B cell (primary cell): ENCODE measurements at regions not wholly inside any gene's neighbourhood (a gene's known extent, or its start where the extent isn't known, plus 50 kb on each side); places are given as distances from the start of the nearest gene placed in this dataset.

Experiments used
- ATAC-seq: fragments of 200-7000 bp; cut with Tn5 transposase; one replicate; pipeline ENCODE4 v1.10.0; 2021; ENCODE audit warnings: low read depth, mild to moderate bottlenecking, moderate number of reproducible peaks, moderate library complexity
- CTCF ChIA-PET: fragments of 350-600 bp; sonication (Branson Sonifier 250); formaldehyde crosslinking; loops from one replicate; lab custom pipeline; 2021; ENCODE audit warnings: antibody characterized with exemption, inconsistent platforms; lab: Charles Lee
- POLR2A ChIA-PET: fragments of 350-600 bp; sonication (Branson Sonifier 250); formaldehyde crosslinking; loops from one replicate; lab custom pipeline; 2021; ENCODE audit warnings: antibody characterized with exemption; lab: Charles Lee
- DNase-seq: peaks from one replicate; pipeline ENCODE4 v3.0.0; 2013
- H2AFZ ChIP-seq: 2 replicates; pipeline ENCODE4 v1.6.1; 2012; ENCODE audit warnings: mild to moderate bottlenecking, low read depth, low read length; ENCODE audit not compliant: insufficient read depth, poor library complexity, severe bottlenecking
- H3K27ac ChIP-seq, 2 donors: 1 replicate in 1 of 2; 2 replicates in 1 of 2; pipeline ENCODE4 v1.5.1; 2012 to 2013; ENCODE audit warnings: low read length in 2 of 2, mild to moderate bottlenecking in 2 of 2, moderate library complexity in 1 of 2
- H3K27me3 ChIP-seq, 4 experiments: fragments of 200-600 bp in 1 of 4; sonication (generic) in 1 of 4; replicated peaks in 1 of 4; 1 replicate in 2 of 4; 2 replicates in 2 of 4; pipeline versions ENCODE4 v1.6.1 to v1.7.0; 2013 to 2016; ENCODE audit warnings: low read length in 3 of 4, mild to moderate bottlenecking in 2 of 4, mixed read lengths in 1 of 4, moderate library complexity in 1 of 4; ENCODE audit not compliant: insufficient read depth in 4 of 4, control insufficient read depth in 3 of 4; ENCODE audit errors: control extremely low read depth in 1 of 4
- H3K36me3 ChIP-seq, 2 experiments: replicated peaks in 1 of 2; 1 replicate in 1 of 2; 2 replicates in 1 of 2; pipeline versions ENCODE4 v1.6.1 to v1.7.1; 2013; ENCODE audit warnings: low read length in 1 of 2; ENCODE audit not compliant: insufficient read depth in 2 of 2, control insufficient read depth in 1 of 2; ENCODE audit errors: control extremely low read depth in 1 of 2, extremely low read depth in 1 of 2
- H3K4me1 ChIP-seq, 2 donors: fragments of 200-600 bp in 1 of 2; sonication (generic) in 1 of 2; 1 replicate in 1 of 2; 2 replicates in 1 of 2; pipeline versions ENCODE4 v1.5.1 to v1.6.1; 2013 to 2017; ENCODE audit warnings: low read length in 2 of 2; ENCODE audit not compliant: control insufficient read depth in 2 of 2, insufficient read depth in 2 of 2
- H3K4me2 ChIP-seq: replicated peaks from 2 replicates; pipeline ENCODE3; 2012; ENCODE audit warnings: mild to moderate bottlenecking, low read depth, low read length; ENCODE audit not compliant: poor library complexity, severe bottlenecking
- H3K4me3 ChIP-seq, 5 experiments: fragments of 200-600 bp in 1 of 5; sonication (generic) in 1 of 5; 1 replicate in 3 of 5; 2 replicates in 2 of 5; pipeline versions ENCODE4 v1.5.1 to v1.7.0; 2011 to 2016; ENCODE audit warnings: low read length in 4 of 5, mild to moderate bottlenecking in 4 of 5, low read depth in 2 of 5, control low read depth in 1 of 5, moderate library complexity in 1 of 5; ENCODE audit not compliant: insufficient read depth in 1 of 5; ENCODE audit errors: control extremely low read depth in 1 of 5, extremely low read depth in 1 of 5
- H3K79me2 ChIP-seq: fragments of 200-600 bp; sonication (generic); one replicate; pipeline ENCODE4 v1.6.0; 2016; ENCODE audit warnings: low read length; ENCODE audit not compliant: control insufficient read depth, insufficient read depth
- H3K9ac ChIP-seq: fragments of 200-600 bp; sonication (generic); 2 replicates; pipeline ENCODE4 v1.6.1; 2017; ENCODE audit warnings: mild to moderate bottlenecking, low read length, moderate library complexity
- H3K9me3 ChIP-seq, 3 donors: one replicate each; pipeline versions ENCODE4 v1.6.1 to v1.7.1; 2013; ENCODE audit warnings: low read length in 2 of 3; ENCODE audit not compliant: control insufficient read depth in 2 of 3, insufficient read depth in 1 of 3; ENCODE audit errors: control extremely low read depth in 1 of 3
- H4K20me1 ChIP-seq: 2 replicates; pipeline ENCODE4 v1.6.0; 2012; ENCODE audit warnings: mild to moderate bottlenecking, low read length; ENCODE audit not compliant: insufficient read depth, control insufficient read depth, poor library complexity, severe bottlenecking
- H3K27ac Mint-ChIP-seq: one replicate; pipeline ENCODE4 v1.8.0; 2021; ENCODE audit warnings: mixed read lengths
- H3K27me3 Mint-ChIP-seq: one replicate; pipeline ENCODE4 v1.8.0; 2021; ENCODE audit warnings: mixed read lengths
- H3K4me1 Mint-ChIP-seq: one replicate; pipeline ENCODE4 v1.8.0; 2021; ENCODE audit warnings: mixed read lengths
- H3K4me3 Mint-ChIP-seq: one replicate; pipeline ENCODE4 v1.8.0; 2021; ENCODE audit warnings: mixed read lengths
- H3K9me3 Mint-ChIP-seq: one replicate; pipeline ENCODE4 v1.8.0; 2022; ENCODE audit warnings: mixed read lengths; ENCODE audit not compliant: insufficient read depth
- CTCF ChIP-seq: fragments of 200-600 bp; IDR thresholded peaks from one replicate; pipeline ENCODE4 v1.8.0; 2022; ENCODE audit warnings: antibody characterized with exemption, mild to moderate bottlenecking
- EZH2 ChIP-seq: IDR thresholded peaks from 2 replicates; pipeline ENCODE4 v1.6.1; 2012; ENCODE audit warnings: borderline replicate concordance, low read depth, mild to moderate bottlenecking, moderate library complexity, low read length; ENCODE audit not compliant: insufficient read depth, poor library complexity, severe bottlenecking
- WGBS: methylation state at CpG from one replicate; pipeline ENCODE4 v1.1.5; 2013; ENCODE audit warnings: missing lambda C conversion rate; ENCODE audit not compliant: insufficient coverage; 5-methylcytosine and 5-hydroxymethylcytosine counted together
- intact Hi-C: fragments of 100-400 bp; cut with micrococcal nuclease; formaldehyde crosslinking; loops from one replicate; pipeline ENCODE4 v1.10.0; 2022

GRCh38 chr11:15764326-15764725 lies 592.0 kb downstream of the SOX6 start:
- H3K4me2 ChIP-seq: no peak overlapping the region
- no peak overlapping the region for H3K9ac ChIP-seq
- Mint-ChIP-seq H3K9me3 (no peaks in the 10 kb centered on the region), H3K4me3 (no peak overlapping the region), H3K27me3 (no peaks in the 10 kb centered on the region), H3K27ac (no peak overlapping the region), H3K4me1 (no peaks in the 10 kb centered on the region)
- H3K36me3 ChIP-seq: no peaks in the 10 kb centered on the region
- H3K27ac ChIP-seq: no peak overlapping the region
- no peak for ATAC-seq
- H3K9me3 ChIP-seq: no peaks in the 10 kb centered on the region
- H3K4me3 ChIP-seq: no peak overlapping the region
- H2AFZ ChIP-seq: no peak overlapping the region
- no peaks in the 10 kb centered on the region for H3K27me3 ChIP-seq
- intact Hi-C loops: no loop called here
- TF ChIP-seq EZH2 (no peak), CTCF (no peak)
- DNase-seq: no peak
- POLR2A ChIA-PET: no interaction called here
- H4K20me1 ChIP-seq: no peaks in the 10 kb centered on the region
- no CpG with 5 or more reads among the region's 1 CpG for WGBS
- H3K79me2 ChIP-seq: no peaks in the 10 kb centered on the region
- CTCF ChIA-PET: no interaction called here
- no peaks in the 10 kb centered on the region for H3K4me1 ChIP-seq

GRCh38 chr11:15764948-15765347 lies 591.4 kb downstream of the SOX6 start:
- Histone ChIP-seq H3K27ac (no peak overlapping the region), H3K4me2 (no peak overlapping the region), H2AFZ (no peak overlapping the region), H3K27me3 (no peaks in the 10 kb centered on the region), H3K4me3 (no peak overlapping the region), H3K4me1 (no peaks in the 10 kb centered on the region), H3K36me3 (no peaks in the 10 kb centered on the region), H3K9me3 (no peaks in the 10 kb centered on the region), H4K20me1 (no peaks in the 10 kb centered on the region), H3K9ac (no peak overlapping the region), H3K79me2 (no peaks in the 10 kb centered on the region)
- intact Hi-C loops: no loop called here
- ChIA-PET CTCF (no interaction called here), POLR2A (no interaction called here)
- Mint-ChIP-seq H3K27ac (no peak overlapping the region), H3K9me3 (no peaks in the 10 kb centered on the region), H3K27me3 (no peaks in the 10 kb centered on the region), H3K4me3 (no peak overlapping the region), H3K4me1 (no peaks in the 10 kb centered on the region)
- TF ChIP-seq CTCF (no peak), EZH2 (no peak)
- 86% methylated on average over 1 of the region's 1 CpG for WGBS
- no peak for ATAC-seq
- DNase-seq: no peak
